ENCODE measurements at regions not wholly inside any gene's neighbourhood (a gene's known extent, or its start where the extent isn't known, plus 50 kb on each side); places are given as distances from the start of the nearest gene placed in this dataset.

DNA sequence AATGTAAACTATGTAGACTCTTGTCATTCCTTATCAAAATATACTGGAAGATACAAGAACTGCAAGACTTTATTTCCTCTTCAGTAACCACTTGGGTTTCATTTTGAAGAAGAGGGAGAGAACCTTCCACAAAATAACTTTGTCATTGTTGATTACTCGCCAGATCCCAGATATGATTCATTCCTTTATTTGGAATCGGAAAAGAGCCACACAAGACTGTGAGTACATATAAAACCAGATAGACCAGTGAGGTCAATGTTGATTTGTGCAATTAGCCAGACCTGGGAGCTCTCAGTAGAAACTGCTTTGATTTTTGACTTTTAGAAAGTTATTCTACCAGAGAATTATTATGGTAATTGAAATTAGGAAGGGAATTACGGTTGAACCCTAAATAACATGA lies 146.1 kb downstream of the TMEM167A start:
- TF ChIP-seq POLR2A (IDR thresholded peaks at IDR 0.05; ENCODE audit: low read depth, low read length) (no peak), POLR2AphosphoS5 (IDR thresholded peaks at IDR 0.05; ENCODE audit: low read depth, low read length) (no peak), SPI1 (IDR thresholded peaks at IDR 0.05; ENCODE audit: low read depth, low read length) (no peak), TAF1 (IDR thresholded peaks at IDR 0.05; ENCODE audit: low read depth, low read length) (no peak), PAX5 (IDR thresholded peaks at IDR 0.05; ENCODE audit: insufficient read depth, low read length, severe bottlenecking) (no peak), POU2F2 (IDR thresholded peaks at IDR 0.05; ENCODE audit: low read depth, low read length) (no peak)
